Memory B cell (primary cell): ENCODE measurements at regions not wholly inside any gene's neighbourhood (a gene's known extent, or its start where the extent isn't known, plus 50 kb on each side); places are given as distances from the start of the nearest gene placed in this dataset.

Experiments used
- ATAC-seq: fragments of 150-1000 bp; cut with Tn5 transposase; 2 replicates; pipeline ENCODE4 v1.10.0; 2021; ENCODE audit warnings: low read depth, mild to moderate bottlenecking, moderate library complexity
- DNase-seq, 2 donors: peaks; one replicate each; pipeline ENCODE4 v3.0.0; 2022; ENCODE audit warnings: low spot score in 2 of 2
- H3K27ac Mint-ChIP-seq: one replicate; pipeline ENCODE4 v1.8.0; 2022; ENCODE audit warnings: mild to moderate bottlenecking, moderate library complexity, mixed read lengths
- H3K27me3 Mint-ChIP-seq: one replicate; pipeline ENCODE4 v1.8.0; 2022; ENCODE audit warnings: mixed read lengths
- H3K36me3 Mint-ChIP-seq: one replicate; pipeline ENCODE4 v1.8.0; 2022; ENCODE audit warnings: mild to moderate bottlenecking, mixed read lengths
- H3K4me1 Mint-ChIP-seq: one replicate; pipeline ENCODE4 v1.8.0; 2022; ENCODE audit warnings: mixed read lengths
- H3K4me3 Mint-ChIP-seq: one replicate; pipeline ENCODE4 v1.8.0; 2022; ENCODE audit warnings: mild to moderate bottlenecking, moderate library complexity, mixed read lengths
- H3K9me3 Mint-ChIP-seq: one replicate; pipeline ENCODE4 v1.8.0; 2022; ENCODE audit warnings: mixed read lengths

DNA sequence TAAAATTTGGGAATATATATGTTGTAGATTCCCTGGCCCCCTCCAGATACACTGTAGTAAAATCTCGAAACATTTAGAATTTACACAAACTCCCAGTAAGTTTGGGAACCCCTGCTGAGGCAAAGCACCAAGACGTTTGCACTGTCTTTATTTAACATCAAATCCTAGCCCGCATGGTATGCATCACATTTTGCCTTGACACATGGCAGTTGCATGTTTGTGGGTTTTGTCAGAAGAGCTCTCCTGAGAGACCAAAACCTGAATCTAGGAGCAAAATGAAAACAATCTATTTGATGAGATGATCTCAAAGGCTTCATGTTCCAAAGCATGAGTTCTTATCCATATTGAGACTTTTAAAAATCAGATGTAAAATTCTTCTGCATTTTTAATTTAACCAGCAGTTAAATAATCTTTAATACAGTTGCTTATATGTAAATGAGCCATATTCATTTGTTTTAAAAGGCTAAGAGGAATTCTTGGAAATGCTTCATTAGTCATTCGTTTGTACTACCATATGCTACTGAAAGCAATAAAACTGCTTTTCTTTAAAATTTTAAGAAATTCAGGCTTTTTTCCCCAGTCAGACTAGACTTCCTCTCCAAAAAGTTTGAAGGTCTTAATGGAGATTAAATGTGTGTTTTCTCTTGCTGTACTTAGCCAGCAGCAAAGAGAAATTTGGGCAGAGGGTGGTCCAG lies 105.2 kb upstream of the BOC start:
- Mint-ChIP-seq H3K4me3 (no peak overlapping the region), H3K36me3 (peaks cover 10% of the 10 kb centered on the region), H3K9me3 (no peaks in the 10 kb centered on the region), H3K27me3 (no peaks in the 10 kb centered on the region), H3K27ac (no peak overlapping the region), H3K4me1 (no peaks in the 10 kb centered on the region)
- ATAC-seq (no peak), DNase-seq (no peak)

DNA sequence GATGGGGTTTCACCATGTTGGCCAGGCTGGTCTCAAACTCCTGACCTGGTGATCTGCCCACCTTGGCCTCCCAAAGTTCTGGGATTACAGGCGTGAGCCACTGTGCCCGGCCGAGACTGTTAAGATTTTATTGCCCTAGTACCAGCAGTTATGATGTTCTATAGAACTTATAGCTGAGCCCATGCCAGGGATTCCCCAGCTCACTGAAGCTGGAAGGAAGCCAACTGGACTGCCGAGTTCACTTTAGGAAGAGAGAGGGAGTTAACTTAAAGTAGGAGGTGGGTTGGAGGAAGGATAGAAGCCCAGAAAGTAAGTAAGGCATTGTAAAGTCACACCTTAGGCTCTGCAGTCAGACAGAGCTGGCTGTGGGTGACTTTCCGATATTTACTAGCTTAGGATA lies 101.1 kb upstream of the BOC start:
- Mint-ChIP-seq H3K4me3 (no peak overlapping the region), H3K4me1 (no peaks in the 10 kb centered on the region), H3K27me3 (no peaks in the 10 kb centered on the region), H3K9me3 (no peaks in the 10 kb centered on the region), H3K27ac (no peak overlapping the region), H3K36me3 (no peaks in the 10 kb centered on the region)
- DNase-seq (no peak), ATAC-seq (no peak)

DNA sequence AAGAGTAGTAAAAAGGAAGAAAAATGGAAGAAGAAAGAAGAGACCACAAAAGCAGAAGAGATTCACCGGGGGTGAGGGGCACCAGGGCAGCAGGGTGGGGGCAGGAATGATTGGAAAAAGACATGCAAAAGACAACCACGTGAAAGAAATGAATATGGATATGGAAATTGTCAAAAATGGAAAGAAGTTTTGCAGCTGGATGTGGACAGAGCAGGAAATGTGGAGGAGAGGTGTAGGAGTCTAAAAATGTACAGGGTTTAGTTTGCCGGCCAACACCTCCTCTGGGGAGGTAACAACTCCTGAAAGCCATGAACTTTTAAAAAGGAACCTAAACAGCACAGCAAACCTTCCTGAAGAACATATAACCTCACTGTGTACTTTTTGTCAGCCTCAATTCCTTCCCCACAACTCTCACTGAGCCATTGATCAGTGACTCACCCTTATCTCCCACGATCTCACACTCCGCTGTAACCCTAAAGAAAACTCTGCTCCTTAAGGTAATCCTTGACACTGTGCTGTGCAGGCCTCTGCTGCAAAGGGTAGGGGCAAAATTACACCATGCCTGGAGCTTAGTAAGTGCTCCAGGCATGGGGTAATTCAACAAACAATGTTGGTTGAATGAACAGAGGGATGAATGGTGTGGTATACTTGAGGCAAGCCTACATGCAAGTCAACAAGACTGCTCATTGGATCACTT lies 100.2 kb upstream of the BOC start:
- no peaks in the 10 kb centered on the region for H3K4me1 Mint-ChIP-seq
- H3K27me3 Mint-ChIP-seq = no peaks in the 10 kb centered on the region
- no peaks in the 10 kb centered on the region for H3K9me3 Mint-ChIP-seq
- no peaks in the 10 kb centered on the region for H3K36me3 Mint-ChIP-seq
- no peak overlapping the region for H3K4me3 Mint-ChIP-seq
- H3K27ac Mint-ChIP-seq = no peak overlapping the region
- ATAC-seq (no peak), DNase-seq (no peak)

DNA sequence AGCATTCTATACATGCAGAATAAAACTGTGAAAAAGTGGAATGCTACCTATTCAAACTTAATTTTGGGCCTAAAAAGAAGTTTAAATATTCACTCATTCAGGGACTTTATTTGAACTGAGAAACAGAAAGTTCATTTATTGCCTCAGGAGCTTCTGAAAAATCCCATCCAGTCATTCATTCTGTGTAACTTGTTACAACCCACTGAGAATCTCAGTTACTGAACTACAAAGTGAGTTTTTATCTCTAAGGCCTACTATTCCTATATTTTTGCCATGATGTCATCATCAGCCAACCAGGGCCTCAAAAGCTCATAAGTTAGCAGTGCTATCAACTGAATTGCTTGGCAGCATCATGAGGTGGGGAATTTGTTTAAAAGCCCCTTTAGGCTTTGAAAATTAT lies 98.0 kb upstream of the BOC start:
- ATAC-seq = no peak
- no peaks in the 10 kb centered on the region for H3K36me3 Mint-ChIP-seq
- no peaks in the 10 kb centered on the region for H3K27me3 Mint-ChIP-seq
- DNase-seq = no peak
- H3K27ac Mint-ChIP-seq = no peak overlapping the region
- no peaks in the 10 kb centered on the region for H3K4me1 Mint-ChIP-seq
- no peak overlapping the region for H3K4me3 Mint-ChIP-seq
- no peaks in the 10 kb centered on the region for H3K9me3 Mint-ChIP-seq

DNA sequence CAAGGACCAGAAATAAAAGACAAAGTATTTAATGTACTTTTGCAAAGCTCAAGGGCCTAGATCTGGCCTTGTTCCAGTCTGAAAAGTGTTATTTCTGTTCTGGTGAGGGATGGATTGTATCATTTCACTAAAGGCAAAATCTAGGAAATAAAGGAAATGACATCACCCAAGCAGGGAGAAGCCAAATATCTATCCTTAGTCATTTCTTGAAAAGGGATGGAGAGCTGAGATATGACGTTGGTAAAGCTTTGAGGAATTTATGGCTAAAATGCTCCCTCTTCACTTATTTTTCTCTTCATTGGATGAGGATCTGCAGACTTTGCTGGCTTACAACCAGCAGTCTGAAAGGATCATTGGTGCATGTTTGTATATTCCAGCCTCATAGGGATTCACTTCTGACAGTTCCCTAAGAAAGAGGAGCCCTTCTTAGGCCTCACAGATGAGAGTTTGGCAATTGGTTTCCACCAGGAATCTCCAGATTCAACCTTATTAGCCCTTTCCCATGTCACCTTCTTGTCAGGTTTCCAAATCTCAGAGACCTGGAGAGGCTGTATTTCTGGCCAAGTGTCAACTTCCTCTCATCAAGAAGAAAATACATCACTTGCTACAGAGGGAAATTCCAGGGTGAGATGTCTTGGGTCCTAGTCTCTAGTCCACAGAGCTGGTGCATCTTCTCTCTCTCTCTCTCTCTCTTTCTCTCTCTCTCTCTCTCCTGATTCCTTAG lies 93.7 kb upstream of the BOC start:
- no peaks in the 10 kb centered on the region for H3K9me3 Mint-ChIP-seq
- no peak overlapping the region for H3K27ac Mint-ChIP-seq
- DNase-seq (no peak), ATAC-seq (no peak)
- no peak overlapping the region for H3K4me3 Mint-ChIP-seq
- no peaks in the 10 kb centered on the region for H3K27me3 Mint-ChIP-seq
- H3K36me3 Mint-ChIP-seq = no peaks in the 10 kb centered on the region
- no peaks in the 10 kb centered on the region for H3K4me1 Mint-ChIP-seq

DNA sequence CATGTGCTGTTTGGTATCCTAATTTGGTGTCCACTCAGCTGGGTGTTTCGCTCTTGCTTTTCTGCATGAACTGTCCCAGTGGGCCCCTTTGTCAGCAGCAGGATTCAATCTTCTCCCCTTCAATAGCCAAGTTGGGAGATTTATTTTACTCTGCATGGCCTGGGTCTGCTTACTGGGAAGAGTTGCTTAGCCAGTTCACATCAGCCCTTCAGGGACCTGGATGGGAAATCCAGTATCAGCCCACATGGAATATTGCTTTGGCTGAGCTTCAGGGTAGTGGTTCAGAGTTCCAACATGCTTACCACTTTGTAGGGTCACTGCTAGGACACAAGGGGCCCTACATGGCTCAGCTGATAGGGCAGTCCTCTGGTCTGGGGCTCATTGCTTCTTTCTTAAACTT lies 93.0 kb upstream of the BOC start:
- H3K36me3 Mint-ChIP-seq = no peaks in the 10 kb centered on the region
- no peak for DNase-seq

DNA sequence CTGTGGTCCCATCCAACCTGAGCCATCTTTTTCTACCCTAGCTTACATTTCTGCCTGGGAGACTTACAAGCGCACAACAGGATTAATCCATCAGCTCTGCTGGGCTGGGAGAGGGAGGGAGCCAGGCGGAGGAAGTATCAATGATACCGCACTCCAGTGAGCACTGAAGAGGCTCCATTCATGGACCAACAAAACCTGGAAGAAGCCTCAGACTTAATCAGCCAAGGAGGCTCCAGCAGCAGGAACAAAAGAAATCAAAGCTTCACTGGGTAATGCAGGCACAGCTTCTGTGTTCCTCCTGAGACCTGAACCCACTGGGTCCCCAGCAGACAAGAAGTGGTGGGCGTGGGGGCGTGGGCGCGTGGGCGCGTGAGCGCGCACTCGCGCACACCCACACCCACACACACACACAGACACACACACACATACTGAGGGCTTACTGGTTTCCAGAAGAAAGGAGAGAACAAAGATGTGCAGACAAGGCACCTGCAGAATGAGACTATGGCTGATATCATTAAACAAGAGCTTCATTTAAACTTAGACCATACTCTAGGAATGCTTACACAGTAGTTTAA lies 87.0 kb upstream of the BOC start:
- ATAC-seq (no peak), DNase-seq (no peak)
- H3K36me3 Mint-ChIP-seq = peaks cover 2% of the 10 kb centered on the region
- H3K27ac Mint-ChIP-seq = no peak overlapping the region
- H3K27me3 Mint-ChIP-seq = no peaks in the 10 kb centered on the region
- H3K9me3 Mint-ChIP-seq = no peaks in the 10 kb centered on the region
- no peaks in the 10 kb centered on the region for H3K4me1 Mint-ChIP-seq
- no peak overlapping the region for H3K4me3 Mint-ChIP-seq

More for the DNA sequence above, 93.0 kb upstream of the BOC start:
- ATAC-seq = no peak
- H3K4me3 Mint-ChIP-seq = no peak overlapping the region
- no peaks in the 10 kb centered on the region for H3K4me1 Mint-ChIP-seq
- H3K27me3 Mint-ChIP-seq = no peaks in the 10 kb centered on the region
- H3K27ac Mint-ChIP-seq = no peak overlapping the region
- no peaks in the 10 kb centered on the region for H3K9me3 Mint-ChIP-seq

DNA sequence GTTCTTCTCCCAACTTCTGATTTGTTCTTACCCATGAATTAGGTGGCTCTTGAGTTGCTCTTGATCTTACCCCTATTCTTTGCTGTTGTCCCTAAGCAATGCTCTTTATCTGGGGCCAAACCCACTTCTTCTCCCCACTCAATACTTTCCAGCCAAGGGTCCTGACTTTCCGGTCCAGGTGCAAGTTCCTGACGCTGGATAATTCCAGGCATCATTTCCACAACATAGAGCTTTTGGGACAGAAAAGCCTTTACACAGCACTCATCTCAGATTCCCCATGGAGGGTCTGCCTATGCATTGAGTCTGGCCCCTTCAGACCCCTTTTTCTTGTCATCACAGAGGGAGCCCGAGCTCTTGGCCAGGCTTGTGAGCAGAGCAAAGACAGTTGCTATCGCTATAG lies 85.4 kb upstream of the BOC start:
- Mint-ChIP-seq H3K4me3 (no peak overlapping the region), H3K36me3 (peaks cover 3% of the 10 kb centered on the region), H3K9me3 (no peaks in the 10 kb centered on the region), H3K4me1 (no peaks in the 10 kb centered on the region), H3K27me3 (no peaks in the 10 kb centered on the region), H3K27ac (no peak overlapping the region)
- DNase-seq = no peak
- no peak for ATAC-seq

DNA sequence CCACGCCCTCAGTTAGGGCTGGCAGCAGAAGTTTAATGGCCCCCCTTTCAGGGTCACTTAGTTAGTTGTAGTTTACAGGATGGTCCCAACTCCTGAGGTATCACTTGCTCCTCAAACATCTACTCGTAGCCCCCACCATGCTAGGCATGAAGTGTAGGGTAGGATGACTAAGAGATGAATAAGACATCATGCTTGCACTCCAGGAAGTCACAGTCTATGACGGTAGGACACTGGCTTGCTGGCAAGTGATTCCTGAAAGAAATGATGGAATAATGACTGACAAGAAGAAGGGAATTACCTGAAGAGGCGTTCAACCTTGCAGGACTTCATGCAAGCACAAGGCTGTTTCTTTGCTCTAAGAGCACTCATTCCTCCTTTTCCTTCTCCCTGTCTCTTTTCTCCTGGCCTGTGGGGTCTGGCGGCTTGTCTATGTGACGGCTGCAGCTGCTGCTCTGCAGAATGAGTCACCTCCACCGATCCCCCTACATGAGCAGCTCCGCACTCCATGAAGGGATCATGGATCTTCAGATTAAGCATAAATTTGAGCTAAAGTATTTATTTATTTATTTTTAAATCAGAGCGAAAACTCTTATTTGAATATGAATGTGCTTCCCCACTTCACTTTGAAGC lies 82.9 kb upstream of the BOC start:
- no peak for ATAC-seq

DNA sequence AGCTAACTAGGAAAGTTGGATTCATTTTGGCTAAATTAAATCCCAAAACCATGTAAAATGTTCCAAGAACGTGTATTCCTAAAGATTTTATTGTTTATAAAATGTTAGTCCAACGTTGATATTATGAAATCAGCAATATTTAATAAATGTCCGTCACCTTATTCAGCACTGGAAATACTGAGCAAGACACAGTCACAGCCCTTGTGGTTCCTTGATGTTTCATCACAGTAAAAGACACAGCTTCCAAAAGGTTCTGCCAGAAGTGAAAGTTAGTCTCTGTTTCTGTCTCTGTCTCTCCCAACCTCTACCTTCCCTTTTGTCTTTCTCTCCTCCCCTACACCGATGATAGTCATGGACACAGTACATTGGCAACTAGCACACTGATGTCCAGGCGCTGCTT lies 82.2 kb upstream of the BOC start:
- Mint-ChIP-seq H3K9me3 (no peaks in the 10 kb centered on the region), H3K4me3 (no peak overlapping the region), H3K4me1 (no peaks in the 10 kb centered on the region), H3K36me3 (peaks cover 3% of the 10 kb centered on the region), H3K27ac (no peak overlapping the region), H3K27me3 (no peaks in the 10 kb centered on the region)
- ATAC-seq = no peak
- DNase-seq = no peak

More for the DNA sequence above, 82.9 kb upstream of the BOC start:
- H3K9me3 Mint-ChIP-seq = no peaks in the 10 kb centered on the region
- no peaks in the 10 kb centered on the region for H3K4me1 Mint-ChIP-seq
- H3K4me3 Mint-ChIP-seq = no peak overlapping the region
- no peaks in the 10 kb centered on the region for H3K27me3 Mint-ChIP-seq
- DNase-seq = no peak
- no peak overlapping the region for H3K27ac Mint-ChIP-seq
- H3K36me3 Mint-ChIP-seq = peaks cover 3% of the 10 kb centered on the region

DNA sequence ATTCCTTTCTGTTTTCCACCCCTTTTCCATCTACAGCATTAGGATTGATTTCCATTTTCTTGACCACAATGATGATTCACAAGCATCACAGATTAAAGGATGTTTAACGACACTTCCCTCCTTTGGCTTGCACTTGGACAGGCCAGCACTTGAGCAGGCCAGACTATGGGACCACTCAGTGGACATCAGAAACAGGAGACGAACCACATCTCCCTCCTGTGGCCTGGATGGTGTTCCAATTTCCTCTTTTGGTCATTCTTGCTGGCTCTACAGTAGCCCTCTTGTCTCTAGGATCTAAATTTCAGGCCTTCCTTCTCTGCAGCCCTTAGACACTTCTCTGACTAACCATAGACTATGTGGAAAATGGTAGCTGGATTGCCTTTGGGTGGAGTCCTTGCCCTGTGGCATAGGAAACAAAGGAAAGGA lies 78.8 kb upstream of the BOC start:
- no peaks in the 10 kb centered on the region for H3K27me3 Mint-ChIP-seq
- no peak overlapping the region for H3K27ac Mint-ChIP-seq
- no peaks in the 10 kb centered on the region for H3K4me1 Mint-ChIP-seq
- H3K36me3 Mint-ChIP-seq = peaks cover 3% of the 10 kb centered on the region
- no peak overlapping the region for H3K4me3 Mint-ChIP-seq
- ATAC-seq (no peak), DNase-seq (no peak)
- H3K9me3 Mint-ChIP-seq = no peaks in the 10 kb centered on the region

DNA sequence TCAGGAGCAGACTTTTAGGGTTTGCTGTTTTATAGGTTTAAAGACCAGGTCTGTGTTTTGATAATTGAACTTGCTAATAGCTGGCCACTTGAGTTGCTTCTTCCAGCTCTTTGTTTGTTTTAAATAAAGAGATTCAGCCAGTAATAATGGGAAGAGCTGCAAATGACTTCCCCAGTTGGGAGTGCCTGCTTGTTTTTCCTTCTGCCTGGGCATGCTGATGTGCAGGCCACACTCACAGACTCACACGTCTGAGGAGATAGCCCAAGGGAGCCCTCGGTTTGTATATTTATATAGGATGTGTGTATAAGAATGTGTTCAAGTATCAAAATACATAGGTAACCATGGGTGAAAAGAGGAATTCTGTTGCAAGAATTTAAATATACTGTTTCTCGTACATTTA lies 78.2 kb upstream of the BOC start:
- Mint-ChIP-seq H3K27ac (no peak overlapping the region), H3K27me3 (no peaks in the 10 kb centered on the region), H3K4me3 (no peak overlapping the region), H3K36me3 (peaks cover 2% of the 10 kb centered on the region), H3K9me3 (no peaks in the 10 kb centered on the region), H3K4me1 (no peaks in the 10 kb centered on the region)
- ATAC-seq = no peak
- no peak for DNase-seq

DNA sequence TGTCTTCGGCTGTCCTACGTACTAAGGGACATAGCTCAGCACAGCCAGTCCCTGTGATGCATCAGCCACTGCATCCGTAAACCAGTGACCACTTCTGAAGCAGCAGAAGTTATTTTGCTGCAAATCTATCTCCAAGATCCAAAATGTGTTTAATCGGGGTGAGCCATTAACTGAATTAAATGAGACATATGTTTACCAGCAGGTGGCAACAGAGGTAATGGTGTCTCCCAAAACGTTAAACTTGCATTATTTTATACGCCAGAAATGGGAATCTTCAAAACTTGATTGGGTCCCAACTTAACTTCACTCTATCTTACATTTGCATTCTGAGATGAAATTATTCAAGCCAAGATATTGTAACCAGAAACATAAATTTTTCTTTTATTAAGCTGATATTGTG lies 75.3 kb upstream of the BOC start:
- Mint-ChIP-seq H3K27ac (no peak overlapping the region), H3K36me3 (no peaks in the 10 kb centered on the region), H3K4me3 (no peak overlapping the region), H3K27me3 (no peaks in the 10 kb centered on the region), H3K4me1 (peaks cover 2% of the 10 kb centered on the region), H3K9me3 (no peaks in the 10 kb centered on the region)
- no peak for DNase-seq
- no peak for ATAC-seq

DNA sequence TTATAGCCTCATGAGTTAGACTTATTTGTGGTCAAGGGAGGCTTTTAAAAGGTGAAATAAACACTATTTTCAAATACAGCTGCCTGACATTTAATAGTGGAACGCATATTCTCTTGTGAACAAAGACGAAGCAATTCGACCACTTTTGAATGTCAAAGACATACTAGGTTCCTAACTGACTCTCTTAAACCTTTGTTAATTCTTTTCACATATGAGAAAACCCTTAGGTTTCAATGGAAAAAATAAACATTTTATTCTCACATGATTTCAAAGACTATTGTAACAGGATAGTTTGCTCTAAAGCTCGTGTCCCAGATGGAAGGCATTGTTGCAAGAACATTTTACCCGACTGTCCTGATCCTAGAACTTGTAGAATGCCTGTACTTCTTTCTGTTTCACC lies 74.8 kb upstream of the BOC start:
- Mint-ChIP-seq H3K4me3 (no peak overlapping the region), H3K36me3 (no peaks in the 10 kb centered on the region), H3K27me3 (no peaks in the 10 kb centered on the region), H3K9me3 (no peaks in the 10 kb centered on the region), H3K4me1 (peaks cover 3% of the 10 kb centered on the region), H3K27ac (no peak overlapping the region)
- DNase-seq (no peak), ATAC-seq (no peak)
